HEK293T (cell line): ENCODE measurements at regions not wholly inside any gene's neighbourhood (a gene's known extent, or its start where the extent isn't known, plus 50 kb on each side); places are given as distances from the start of the nearest gene placed in this dataset.

Source experiments
- CTCF ChIA-PET: fragments of 350-600 bp; formaldehyde crosslinking; extraction: SDS; loops from one replicate; lab custom pipeline; 2021; ENCODE audit warnings: antibody characterized with exemption, inconsistent platforms; lab: Yijun Ruan, JAX
- POLR2A ChIA-PET: fragments of 350-600 bp; formaldehyde crosslinking; extraction: SDS; loops from one replicate; lab custom pipeline; 2020; ENCODE audit warnings: antibody characterized with exemption, inconsistent platforms; lab: Yijun Ruan, JAX
- DNase-seq: peaks from one replicate; pipeline ENCODE4 v3.0.0; 2012; ENCODE audit warnings: mixed read lengths; ENCODE audit errors: extremely low spot score
- ARNT ChIP-seq: fragments of 450-650 bp; IDR thresholded peaks from 2 replicates; pipeline ENCODE4 v1.6.1; 2017; ENCODE audit warnings: mild to moderate bottlenecking
- BHLHE40 ChIP-seq: fragments of 450-650 bp; IDR thresholded peaks from 2 replicates; pipeline ENCODE4 v1.6.1; 2016; ENCODE audit warnings: mild to moderate bottlenecking, moderate library complexity, borderline replicate concordance
- CTBP1 ChIP-seq: fragments of 450-650 bp; IDR thresholded peaks from 2 replicates; pipeline ENCODE4 v1.6.1; 2016; ENCODE audit warnings: borderline replicate concordance
- ELF4 ChIP-seq: fragments of 450-650 bp; IDR thresholded peaks from 2 replicates; pipeline ENCODE4 v1.6.1; 2017; ENCODE audit warnings: antibody characterized with exemption
- FOXA1 ChIP-seq: fragments of 450-650 bp; IDR thresholded peaks from 2 replicates; pipeline ENCODE4 v1.6.1; 2016; ENCODE audit warnings: mild to moderate bottlenecking
- FOXK2 ChIP-seq: fragments of 450-650 bp; IDR thresholded peaks from 2 replicates; pipeline ENCODE4 v1.6.1; 2016; ENCODE audit warnings: mild to moderate bottlenecking
- FOXM1 ChIP-seq: fragments of 450-650 bp; IDR thresholded peaks from 2 replicates; pipeline ENCODE4 v1.6.1; 2017; ENCODE audit warnings: mild to moderate bottlenecking, borderline replicate concordance
- HDGF ChIP-seq: fragments of 450-650 bp; IDR thresholded peaks from 2 replicates; pipeline ENCODE4 v1.6.1; 2017; ENCODE audit warnings: antibody characterized with exemption, borderline replicate concordance
- L3MBTL2 ChIP-seq: fragments of 450-650 bp; conservative IDR thresholded peaks from 2 replicates; pipeline ENCODE4 v1.6.1; 2016; ENCODE audit warnings: mild to moderate bottlenecking
- LEF1 ChIP-seq: fragments of 450-650 bp; IDR thresholded peaks from 2 replicates; pipeline ENCODE4 v1.6.1; 2017; ENCODE audit warnings: mild to moderate bottlenecking, borderline replicate concordance
- NFRKB ChIP-seq: fragments of 450-650 bp; IDR thresholded peaks from 2 replicates; pipeline ENCODE4 v1.6.1; 2016; ENCODE audit warnings: mild to moderate bottlenecking, moderate library complexity
- SP1 ChIP-seq: fragments of 450-650 bp; IDR thresholded peaks from 2 replicates; pipeline ENCODE4 v1.6.1; 2017
- SUZ12 ChIP-seq: fragments of 450-650 bp; IDR thresholded peaks from 2 replicates; pipeline ENCODE4 v1.6.1; 2016; ENCODE audit warnings: mild to moderate bottlenecking
- TARDBP ChIP-seq: fragments of 450-650 bp; IDR thresholded peaks from 2 replicates; pipeline ENCODE4 v1.6.1; 2016
- ZNF384 ChIP-seq: fragments of 450-650 bp; IDR thresholded peaks from 2 replicates; pipeline ENCODE4 v1.6.1; 2016
- TF ChIP-seq, protein P1 (sequence below): fragments of 450-650 bp; IDR thresholded peaks from 2 replicates; pipeline ENCODE4 v1.6.1; 2016

GRCh38 chr1:183735069-183735860 lies 69.7 kb upstream of the RGL1 start:
- ChIA-PET POLR2A (no interaction called here), CTCF (no interaction called here)
- TF ChIP-seq SUZ12 (no peak), FOXA1 (no peak), TARDBP (no peak), ARNT (no peak), CTBP1 (no peak)
- no peak for DNase-seq

- ChIA-PET POLR2A (no interaction called here), CTCF (interaction anchor here (0.8 kb wide), 1 partner anchor 13 kb away, joined by 3 read pairs; no protein-coding TSS in a partner anchor)
- no peak for DNase-seq
- TF ChIP-seq SP1, result no peak
- TF ChIP-seq SUZ12, result no peak
- no peak for TF ChIP-seq ARNT
- no peak for TF ChIP-seq L3MBTL2
- no peak for TF ChIP-seq FOXK2
Measured at GRCh38 chr1:183734543-183735036, 70.3 kb upstream of the RGL1 start.

DNA sequence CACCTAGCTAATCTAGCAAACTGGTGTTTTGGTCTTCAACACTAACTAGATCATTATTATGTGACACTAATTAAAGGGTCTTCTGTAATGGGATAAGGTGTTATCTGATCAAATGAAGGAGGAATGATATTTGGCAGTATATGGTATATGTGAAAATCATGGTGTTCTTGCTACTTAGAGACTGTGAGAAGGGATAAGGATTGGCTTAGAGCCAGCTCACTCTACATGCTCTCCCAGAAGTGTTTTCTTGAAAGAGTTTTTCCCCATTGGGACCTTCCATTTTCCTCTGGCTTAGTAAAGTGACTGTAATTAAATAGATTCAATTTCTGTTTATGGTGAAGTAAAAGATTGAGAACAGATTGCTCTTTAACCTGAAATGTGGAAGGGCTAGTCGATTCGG lies 71.2 kb upstream of the RGL1 start:
- TF ChIP-seq, protein P1, sequence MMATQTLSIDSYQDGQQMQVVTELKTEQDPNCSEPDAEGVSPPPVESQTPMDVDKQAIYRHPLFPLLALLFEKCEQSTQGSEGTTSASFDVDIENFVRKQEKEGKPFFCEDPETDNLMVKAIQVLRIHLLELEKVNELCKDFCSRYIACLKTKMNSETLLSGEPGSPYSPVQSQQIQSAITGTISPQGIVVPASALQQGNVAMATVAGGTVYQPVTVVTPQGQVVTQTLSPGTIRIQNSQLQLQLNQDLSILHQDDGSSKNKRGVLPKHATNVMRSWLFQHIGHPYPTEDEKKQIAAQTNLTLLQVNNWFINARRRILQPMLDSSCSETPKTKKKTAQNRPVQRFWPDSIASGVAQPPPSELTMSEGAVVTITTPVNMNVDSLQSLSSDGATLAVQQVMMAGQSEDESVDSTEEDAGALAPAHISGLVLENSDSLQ, result no peak
- TF ChIP-seq CTBP1, result no peak
- no peak for TF ChIP-seq L3MBTL2
- TF ChIP-seq ZNF384, result no peak
- no peak for DNase-seq
- POLR2A ChIA-PET, result interaction anchor here (0.6 kb wide), 1 partner anchor 38 kb away, joined by 3 read pairs; no protein-coding TSS in a partner anchor
- CTCF ChIA-PET, result interaction anchor here (0.8 kb wide), 1 partner anchor 12 kb away, joined by 3 read pairs; no protein-coding TSS in a partner anchor

DNA sequence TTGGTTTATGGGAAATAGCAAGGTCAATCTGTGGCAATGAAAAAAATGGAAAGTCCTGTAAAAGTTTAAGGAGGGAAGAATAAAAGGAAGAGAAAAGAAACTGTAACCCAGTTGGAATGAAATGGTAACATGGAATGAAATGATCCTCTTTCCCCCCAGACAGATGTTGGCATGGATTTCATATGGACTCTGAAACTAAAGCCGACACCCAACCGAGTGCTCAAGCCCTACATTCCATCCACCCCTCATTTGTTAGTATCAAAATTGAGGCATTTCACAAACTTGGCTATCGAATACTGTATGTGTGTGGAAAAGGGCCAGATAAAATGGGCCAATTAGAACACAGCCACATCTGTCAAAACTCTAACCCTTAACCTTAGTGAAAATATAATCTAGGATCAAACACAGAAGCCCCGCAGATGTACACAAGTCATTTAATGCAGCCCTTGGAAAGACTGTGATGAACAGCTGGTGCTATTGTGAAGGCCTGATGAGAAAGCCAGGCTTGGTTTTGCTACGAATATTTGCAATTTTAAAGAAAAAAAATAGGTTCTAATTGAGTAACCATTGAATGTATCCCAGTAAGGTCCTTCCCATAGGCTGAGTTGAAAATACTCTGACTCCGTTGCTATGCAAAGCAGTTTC lies 72.6 kb upstream of the RGL1 start:
- no peak for DNase-seq
- CTCF ChIA-PET, result interaction anchor here (0.6 to 1.1 kb wide), 2 partner anchors 37 to 184 kb away, joined by 3 read pairs; no protein-coding TSS in a partner anchor
- TF ChIP-seq FOXK2 (no peak), ARNT (no peak), SUZ12 (no peak), ELF4 (no peak), FOXA1 (no peak), BHLHE40 (no peak), L3MBTL2 (no peak), NFRKB (no peak), CTBP1 (no peak), SP1 (no peak), LEF1 (no peak), FOXM1 (no peak)
- TF ChIP-seq, protein P1, result no peak
- POLR2A ChIA-PET, result no interaction called here

- no peak for DNase-seq
- ChIA-PET CTCF (interaction anchor here (0.6 kb wide), 1 partner anchor 58 kb away, joined by 3 read pairs; no protein-coding TSS in a partner anchor), POLR2A (no interaction called here)
- TF ChIP-seq FOXA1 (no peak), ARNT (no peak), ELF4 (no peak), BHLHE40 (no peak)
- TF ChIP-seq, protein P1, result peak; percentile 26; the same call in 1 of the 2 replicates
Measured at GRCh38 chr1:183730886-183731573, 73.9 kb upstream of the RGL1 start.

- no peak for DNase-seq
- ChIA-PET POLR2A (no interaction called here), CTCF (no interaction called here)
- no peak for TF ChIP-seq NFRKB
- TF ChIP-seq L3MBTL2, result no peak
- no peak for TF ChIP-seq HDGF
- no peak for TF ChIP-seq ZNF384
- TF ChIP-seq LEF1, result no peak
- TF ChIP-seq FOXA1, result no peak
- no peak for TF ChIP-seq FOXK2
- no peak for TF ChIP-seq CTBP1
- TF ChIP-seq TARDBP, result no peak
- TF ChIP-seq FOXM1, result no peak
Measured at GRCh38 chr1:183730107-183730724, 74.7 kb upstream of the RGL1 start.
